ENCODE measurements at regions not wholly inside any gene's neighbourhood (a gene's known extent, or its start where the extent isn't known, plus 50 kb on each side); places are given as distances from the start of the nearest gene placed in this dataset.
"Not testable (repeated sequence)": the region's sequence is repeated elsewhere in the genome, so short reads cannot be mapped to it uniquely, and the experiment has no call there.

GRCh38 chr12:131362291-131363211 lies 348.3 kb upstream of the SFSWAP start:
- no peak for DNase-seq (ENCODE audit: low read depth)

- DNase-seq (ENCODE audit: low read depth): no peak
Measured at GRCh38 chr12:131363393-131363792, 347.5 kb upstream of the SFSWAP start.

- DNase-seq (ENCODE audit: low read depth): no peak
Measured at GRCh38 chr12:131363841-131364495, 346.9 kb upstream of the SFSWAP start.

- no peak for DNase-seq (ENCODE audit: low read depth)
Measured at GRCh38 chr12:131364903-131365820, 345.7 kb upstream of the SFSWAP start.

GRCh38 chr12:131365821-131366260 lies 345.0 kb upstream of the SFSWAP start:
- no peak for DNase-seq (ENCODE audit: low read depth)

- no peak for DNase-seq (ENCODE audit: low read depth)
Measured at GRCh38 chr12:131366261-131366871, 344.5 kb upstream of the SFSWAP start.

- DNase-seq (ENCODE audit: low read depth): not testable (repeated sequence)
Measured at GRCh38 chr12:131367067-131367982, 343.6 kb upstream of the SFSWAP start.

GRCh38 chr12:131367983-131368667 lies 342.8 kb upstream of the SFSWAP start:
- DNase-seq (ENCODE audit: low read depth): no peak

- DNase-seq (ENCODE audit: low read depth): no peak
Measured at GRCh38 chr12:131368668-131369071, 342.2 kb upstream of the SFSWAP start.

GRCh38 chr12:131369094-131369845 lies 341.6 kb upstream of the SFSWAP start:
- no peak for DNase-seq (ENCODE audit: low read depth)

GRCh38 chr12:131370321-131370720 lies 340.6 kb upstream of the SFSWAP start:
- no peak for DNase-seq (ENCODE audit: low read depth)

GRCh38 chr12:131370791-131371347 lies 340.0 kb upstream of the SFSWAP start:
- DNase-seq (ENCODE audit: low read depth): no peak

GRCh38 chr12:131371401-131372170 lies 339.3 kb upstream of the SFSWAP start:
- DNase-seq (ENCODE audit: low read depth): no peak

GRCh38 chr12:131372171-131372475 lies 338.8 kb upstream of the SFSWAP start:
- no peak for DNase-seq (ENCODE audit: low read depth)

- DNase-seq (ENCODE audit: low read depth): no peak
Measured at GRCh38 chr12:131372706-131373195, 338.1 kb upstream of the SFSWAP start.

- no peak for DNase-seq (ENCODE audit: low read depth)
Measured at GRCh38 chr12:131375261-131375971, 335.5 kb upstream of the SFSWAP start.

GRCh38 chr12:131375972-131376345 lies 334.9 kb upstream of the SFSWAP start:
- DNase-seq (ENCODE audit: low read depth): no peak

Data from stimulated activated CD8-positive, alpha-beta memory T cell treated with anti-CD3 and anti-CD28 coated beads, Interleukin-12 subunit alpha, Interleukin-12 subunit beta, amount 100 ng/mL, for 4 hours (primary cell).